Neural cell (in vitro differentiated cells): ENCODE measurements at regions not wholly inside any gene's neighbourhood (a gene's known extent, or its start where the extent isn't known, plus 50 kb on each side); places are given as distances from the start of the nearest gene placed in this dataset.

Source experiments
- H2AFZ ChIP-seq: fragments of 200-600, 300-800 bp; sonication (generic), shearing (Covaris generic); 2 replicates; pipeline ENCODE4 v1.6.0; 2014; ENCODE audit warnings: low read depth, mild to moderate bottlenecking, antibody characterized with exemption, low read length, moderate library complexity
- H3F3A ChIP-seq: fragments of 200-600 bp; shearing (Covaris generic); 2 replicates; pipeline ENCODE4 v1.6.1; 2016; ENCODE audit warnings: mild to moderate bottlenecking, moderate library complexity, mixed read lengths, antibody characterized with exemption, low read length; ENCODE audit not compliant: insufficient read depth, poor library complexity, severe bottlenecking
- H3K27ac ChIP-seq: fragments of 200-600, 300-800 bp; sonication (generic), shearing (Covaris generic); 2 replicates; pipeline ENCODE4 v1.5.1; 2014; ENCODE audit warnings: mild to moderate bottlenecking, low read length, moderate library complexity
- H3K27me3 ChIP-seq: fragments of 300-800, 200-600 bp; sonication (generic), shearing (Covaris generic); 2 replicates; pipeline ENCODE4 v1.6.0; 2014; ENCODE audit warnings: mild to moderate bottlenecking, low read depth, low read length, moderate library complexity; ENCODE audit not compliant: insufficient read depth
- H3K36me3 ChIP-seq: fragments of 300-800, 200-600 bp; sonication (generic), shearing (Covaris generic); 2 replicates; pipeline ENCODE4 v1.5.1; 2014; ENCODE audit warnings: mild to moderate bottlenecking, antibody characterized with exemption, low read length, moderate library complexity; ENCODE audit not compliant: insufficient read depth
- H3K4me2 ChIP-seq: fragments of 300-800, 200-600 bp; sonication (generic), shearing (Covaris generic); 2 replicates; pipeline ENCODE4 v1.6.0; 2014; ENCODE audit warnings: mild to moderate bottlenecking, low read length
- H3K4me3 ChIP-seq: fragments of 300-800, 200-600 bp; sonication (generic), shearing (Covaris generic); 2 replicates; pipeline ENCODE4 v1.5.1; 2014; ENCODE audit warnings: mild to moderate bottlenecking, low read length, moderate library complexity
- H3K79me2 ChIP-seq: fragments of 200-600 bp; shearing (Covaris generic); replicated peaks from 2 replicates; pipeline ENCODE4 v1.6.0; 2014; ENCODE audit warnings: mild to moderate bottlenecking, low read length, moderate library complexity; ENCODE audit not compliant: insufficient read depth
- H3K9ac ChIP-seq: fragments of 300-800, 200-600 bp; sonication (generic), shearing (Covaris generic); 2 replicates; pipeline ENCODE4 v1.6.1; 2016; ENCODE audit warnings: mild to moderate bottlenecking, low read length, mixed read lengths
- H3K9me2 ChIP-seq: fragments of 200-600 bp; shearing (Covaris generic); 2 replicates; pipeline ENCODE4 v1.6.1; 2016; ENCODE audit warnings: mild to moderate bottlenecking, low read length, mixed read lengths; ENCODE audit not compliant: insufficient read depth
- H3K9me3 ChIP-seq: fragments of 200-600, 300-800 bp; sonication (generic), shearing (Covaris generic); 2 replicates; pipeline ENCODE4 v1.6.1; 2016; ENCODE audit warnings: mild to moderate bottlenecking, mixed run types, low read length, moderate library complexity, mixed read lengths
- H4K20me1 ChIP-seq: fragments of 200-600 bp; shearing (Covaris generic); 2 replicates; pipeline ENCODE4 v1.6.1; 2016; ENCODE audit warnings: mild to moderate bottlenecking, mixed run types; ENCODE audit not compliant: insufficient read depth
- CTCF ChIP-seq: fragments of 450-650 bp; IDR thresholded peaks from 2 replicates; pipeline ENCODE4 v1.5.1; 2014; ENCODE audit warnings: antibody characterized with exemption, mild to moderate bottlenecking, moderate library complexity; ENCODE audit not compliant: poor library complexity, severe bottlenecking
- EP300 ChIP-seq: fragments of 450-650 bp; conservative IDR thresholded peaks from 2 replicates; pipeline ENCODE4 v1.6.1; 2014; ENCODE audit warnings: antibody characterized with exemption, mild to moderate bottlenecking, moderate library complexity; ENCODE audit not compliant: poor library complexity, severe bottlenecking
- EZH2 ChIP-seq: fragments of 200-600, 300-800 bp; shearing (Covaris generic), sonication (generic); IDR thresholded peaks from 2 replicates; pipeline ENCODE4 v1.6.1; 2014; ENCODE audit warnings: antibody characterized with exemption, low read length, borderline replicate concordance, mild to moderate bottlenecking; ENCODE audit not compliant: insufficient read depth, poor library complexity, severe bottlenecking
- MXI1 ChIP-seq: fragments of 450-650 bp; conservative IDR thresholded peaks from 2 replicates; pipeline ENCODE4 v1.6.1; 2014; ENCODE audit warnings: antibody characterized with exemption, mild to moderate bottlenecking; ENCODE audit not compliant: poor library complexity, severe bottlenecking
- POLR2AphosphoS5 ChIP-seq: IDR thresholded peaks from 2 replicates; pipeline ENCODE4 v1.6.1; 2012
- RAD21 ChIP-seq: fragments of 450-650 bp; conservative IDR thresholded peaks from 2 replicates; pipeline ENCODE4 v1.6.1; 2014; ENCODE audit warnings: antibody characterized with exemption, mild to moderate bottlenecking, moderate library complexity
- SMC3 ChIP-seq: fragments of 450-650 bp; conservative IDR thresholded peaks from 2 replicates; pipeline ENCODE4 v1.6.1; 2014; ENCODE audit warnings: antibody characterized with exemption, mild to moderate bottlenecking, moderate library complexity; ENCODE audit not compliant: poor library complexity
- TAF1 ChIP-seq: IDR thresholded peaks from 2 replicates; pipeline ENCODE4 v1.6.1; 2012; ENCODE audit warnings: low read depth
- TF ChIP-seq, protein P1 (sequence below): IDR thresholded peaks from 2 replicates; pipeline ENCODE4 v1.6.1; 2012; ENCODE audit warnings: borderline replicate concordance

- Histone ChIP-seq H3K9me2 (no peaks in the 10 kb centered on the region), H3K4me2 (no peak overlapping the region), H3K79me2 (no peaks in the 10 kb centered on the region), H3K27me3 (no peaks in the 10 kb centered on the region), H3K9ac (no peak overlapping the region), H3F3A (no peaks in the 10 kb centered on the region), H3K4me3 (no peak overlapping the region), H3K36me3 (no peaks in the 10 kb centered on the region), H4K20me1 (no peaks in the 10 kb centered on the region), H3K9me3 (no peaks in the 10 kb centered on the region), H2AFZ (no peak overlapping the region), H3K27ac (no peak overlapping the region)
- TF ChIP-seq CTCF (no peak), MXI1 (no peak)
Observed at GRCh38 chr17:51455211-51455610, 194.9 kb downstream of the UTP18 start.

DNA sequence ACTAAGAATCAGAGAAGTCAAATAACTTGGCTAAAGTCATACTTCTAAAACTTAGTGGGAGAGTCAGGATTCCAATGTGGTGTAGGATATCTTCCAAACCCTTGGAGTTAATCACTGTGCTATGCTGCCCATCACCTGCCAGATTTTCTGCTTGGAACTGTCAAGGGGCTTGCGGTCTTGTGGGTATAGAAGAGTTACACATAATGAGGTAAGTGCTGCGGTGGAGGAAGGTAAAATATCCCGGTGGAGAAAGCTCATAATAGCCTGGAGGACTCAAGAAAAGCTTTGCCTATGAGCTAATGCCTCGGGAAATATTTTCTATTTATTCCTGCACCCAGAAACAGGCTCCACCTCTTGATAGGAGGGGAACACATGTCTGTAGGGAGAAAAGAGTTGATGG is 195.6 kb downstream of the UTP18 start:
- H3K4me3 ChIP-seq, result no peak overlapping the region
- H3K9me3 ChIP-seq, result no peaks in the 10 kb centered on the region
- H2AFZ ChIP-seq, result no peak overlapping the region
- H3K4me2 ChIP-seq, result no peak overlapping the region
- H3K36me3 ChIP-seq, result no peaks in the 10 kb centered on the region
- H3K9me2 ChIP-seq, result no peaks in the 10 kb centered on the region
- TF ChIP-seq EP300 (no peak), CTCF (no peak), POLR2AphosphoS5 (no peak), MXI1 (no peak), RAD21 (no peak), TAF1 (no peak), EZH2 (no peak), SMC3 (no peak)
- TF ChIP-seq, protein P1, sequence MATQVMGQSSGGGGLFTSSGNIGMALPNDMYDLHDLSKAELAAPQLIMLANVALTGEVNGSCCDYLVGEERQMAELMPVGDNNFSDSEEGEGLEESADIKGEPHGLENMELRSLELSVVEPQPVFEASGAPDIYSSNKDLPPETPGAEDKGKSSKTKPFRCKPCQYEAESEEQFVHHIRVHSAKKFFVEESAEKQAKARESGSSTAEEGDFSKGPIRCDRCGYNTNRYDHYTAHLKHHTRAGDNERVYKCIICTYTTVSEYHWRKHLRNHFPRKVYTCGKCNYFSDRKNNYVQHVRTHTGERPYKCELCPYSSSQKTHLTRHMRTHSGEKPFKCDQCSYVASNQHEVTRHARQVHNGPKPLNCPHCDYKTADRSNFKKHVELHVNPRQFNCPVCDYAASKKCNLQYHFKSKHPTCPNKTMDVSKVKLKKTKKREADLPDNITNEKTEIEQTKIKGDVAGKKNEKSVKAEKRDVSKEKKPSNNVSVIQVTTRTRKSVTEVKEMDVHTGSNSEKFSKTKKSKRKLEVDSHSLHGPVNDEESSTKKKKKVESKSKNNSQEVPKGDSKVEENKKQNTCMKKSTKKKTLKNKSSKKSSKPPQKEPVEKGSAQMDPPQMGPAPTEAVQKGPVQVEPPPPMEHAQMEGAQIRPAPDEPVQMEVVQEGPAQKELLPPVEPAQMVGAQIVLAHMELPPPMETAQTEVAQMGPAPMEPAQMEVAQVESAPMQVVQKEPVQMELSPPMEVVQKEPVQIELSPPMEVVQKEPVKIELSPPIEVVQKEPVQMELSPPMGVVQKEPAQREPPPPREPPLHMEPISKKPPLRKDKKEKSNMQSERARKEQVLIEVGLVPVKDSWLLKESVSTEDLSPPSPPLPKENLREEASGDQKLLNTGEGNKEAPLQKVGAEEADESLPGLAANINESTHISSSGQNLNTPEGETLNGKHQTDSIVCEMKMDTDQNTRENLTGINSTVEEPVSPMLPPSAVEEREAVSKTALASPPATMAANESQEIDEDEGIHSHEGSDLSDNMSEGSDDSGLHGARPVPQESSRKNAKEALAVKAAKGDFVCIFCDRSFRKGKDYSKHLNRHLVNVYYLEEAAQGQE, result no peak
- no peak overlapping the region for H3K27ac ChIP-seq
- no peak overlapping the region for H3K9ac ChIP-seq
- no peaks in the 10 kb centered on the region for H3F3A ChIP-seq
- H3K27me3 ChIP-seq, result no peaks in the 10 kb centered on the region
- H3K79me2 ChIP-seq, result no peaks in the 10 kb centered on the region
- H4K20me1 ChIP-seq, result no peaks in the 10 kb centered on the region
